ENCODE measurements at regions not wholly inside any gene's neighbourhood (a gene's known extent, or its start where the extent isn't known, plus 50 kb on each side); places are given as distances from the start of the nearest gene placed in this dataset. TPM values are rescaled to one million over a fixed set of nuclear protein-coding genes. Genes with fewer than 3 reads are reported as not detected.

GRCh38 chr15:67999320-68000100 is 54.6 kb upstream of the PIAS1 start:
- ChIA-PET POLR2A (interaction anchor here (1.0 kb wide), 1 partner anchor 71 kb away, joined by 3 read pairs; no protein-coding TSS in a partner anchor), CTCF (interaction anchor here (0.9 to 1.0 kb wide), 2 partner anchors 15 to 29 kb away, joined by 3 read pairs; no protein-coding TSS in a partner anchor)

GRCh38 chr15:68000754-68001153 is 53.4 kb upstream of the PIAS1 start:
- POLR2A ChIA-PET = no interaction called here
- TF ChIP-seq CTCF (IDR thresholded peaks at IDR 0.05; ENCODE audit: insufficient read depth, low read depth, low read length) = no peak
- no peak for DNase-seq (ENCODE audit: low read depth)

More at GRCh38 chr15:67999320-68000100, 54.6 kb upstream of the PIAS1 start:
- H3K27me3 ChIP-seq (ENCODE audit: control insufficient read depth, insufficient read depth, low read length) = no peaks in the 10 kb centered on the region
- no peak for TF ChIP-seq CTCF (IDR thresholded peaks at IDR 0.05; ENCODE audit: insufficient read depth, low read depth, low read length)
- H3K36me3 ChIP-seq (ENCODE audit: control insufficient read depth, insufficient read depth, low read length) = no peaks in the 10 kb centered on the region
- no peak for DNase-seq (ENCODE audit: low read depth)
- no peak overlapping the region for H3K4me3 ChIP-seq (ENCODE audit: low read depth, low read length)

GRCh38 chr15:68001811-68002210 is 52.3 kb upstream of the PIAS1 start:
- CTCF ChIA-PET = no interaction called here
- Histone ChIP-seq H3K4me3 (ENCODE audit: low read depth, low read length) (no peak overlapping the region), H3K36me3 (ENCODE audit: control insufficient read depth, insufficient read depth, low read length) (no peaks in the 10 kb centered on the region), H3K27me3 (ENCODE audit: control insufficient read depth, insufficient read depth, low read length) (no peaks in the 10 kb centered on the region)
- DNase-seq (ENCODE audit: low read depth) = no peak
- POLR2A ChIA-PET = no interaction called here
- TF ChIP-seq CTCF (IDR thresholded peaks at IDR 0.05; ENCODE audit: insufficient read depth, low read depth, low read length) = no peak

More at GRCh38 chr15:68000754-68001153, 53.4 kb upstream of the PIAS1 start:
- CTCF ChIA-PET = interaction anchor here (0.9 kb wide), 1 partner anchor 14 kb away, joined by 3 read pairs; no protein-coding TSS in a partner anchor
- Histone ChIP-seq H3K4me3 (ENCODE audit: low read depth, low read length) (no peak overlapping the region), H3K36me3 (ENCODE audit: control insufficient read depth, insufficient read depth, low read length) (no peaks in the 10 kb centered on the region), H3K27me3 (ENCODE audit: control insufficient read depth, insufficient read depth, low read length) (no peaks in the 10 kb centered on the region)

GRCh38 chr15:68003297-68003696 is 50.8 kb upstream of the PIAS1 start:
- DNase-seq (ENCODE audit: low read depth) = no peak
- Histone ChIP-seq H3K27me3 (ENCODE audit: control insufficient read depth, insufficient read depth, low read length) (no peaks in the 10 kb centered on the region), H3K36me3 (ENCODE audit: control insufficient read depth, insufficient read depth, low read length) (no peaks in the 10 kb centered on the region), H3K4me3 (ENCODE audit: low read depth, low read length) (no peak overlapping the region)
- ChIA-PET CTCF (interaction anchor here (1.1 kb wide), 1 partner anchor 140 kb away, joined by 3 read pairs; no protein-coding TSS in a partner anchor), POLR2A (no interaction called here)
- TF ChIP-seq CTCF (IDR thresholded peaks at IDR 0.05; ENCODE audit: insufficient read depth, low read depth, low read length) = no peak

Small RNAs in the stretch of these regions (small RNA-seq; reads per million reads assigned to genes)
- gene AC022254.1 (ENCODE audit: insufficient read length, low read depth, low replicate concordance) = not detected
